NCI-H748 (cell line): ENCODE measurements at regions not wholly inside any gene's neighbourhood (a gene's known extent, or its start where the extent isn't known, plus 50 kb on each side); places are given as distances from the start of the nearest gene placed in this dataset.
"Not testable (repeated sequence)": the region's sequence is repeated elsewhere in the genome, so short reads cannot be mapped to it uniquely, and the experiment has no call there.

ENCODE experiments used
- DNase-seq: peaks from one replicate; lab custom pipeline; 2025; ENCODE audit not compliant: unreplicated experiment; lab: John Stamatoyannopoulos, UW

GRCh38 chr9:27800692-27801370 lies 227.6 kb upstream of the C9orf72 start:
- DNase-seq = no peak

- no peak for DNase-seq
Observed at GRCh38 chr9:27801545-27801944, 228.3 kb upstream of the C9orf72 start.

- DNase-seq = no peak
Observed at GRCh38 chr9:27802418-27802817, 229.1 kb upstream of the C9orf72 start.

DNA sequence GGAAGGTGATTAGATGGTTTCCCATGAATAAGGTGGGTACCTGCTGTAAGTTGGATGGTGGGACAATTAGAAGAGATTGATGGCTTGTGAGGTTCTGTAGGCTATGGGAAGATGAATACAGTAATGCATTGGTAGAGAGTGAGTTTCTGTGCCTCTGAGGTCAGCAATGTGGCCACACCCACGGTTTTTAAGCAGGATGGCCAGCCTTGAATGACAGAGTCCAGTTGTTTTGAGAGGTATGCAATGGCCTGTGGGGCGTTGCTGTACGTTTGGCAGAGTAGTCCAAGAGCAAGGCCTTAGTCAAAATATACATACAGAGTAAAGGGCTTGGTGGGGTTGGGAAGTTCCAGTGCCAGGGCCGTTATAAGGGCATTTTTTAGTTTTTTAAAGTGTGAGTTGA lies 235.6 kb upstream of the C9orf72 start:
- DNase-seq = no peak

GRCh38 chr9:27817747-27818146 lies 244.5 kb upstream of the C9orf72 start:
- DNase-seq = peak; percentile 68

DNA sequence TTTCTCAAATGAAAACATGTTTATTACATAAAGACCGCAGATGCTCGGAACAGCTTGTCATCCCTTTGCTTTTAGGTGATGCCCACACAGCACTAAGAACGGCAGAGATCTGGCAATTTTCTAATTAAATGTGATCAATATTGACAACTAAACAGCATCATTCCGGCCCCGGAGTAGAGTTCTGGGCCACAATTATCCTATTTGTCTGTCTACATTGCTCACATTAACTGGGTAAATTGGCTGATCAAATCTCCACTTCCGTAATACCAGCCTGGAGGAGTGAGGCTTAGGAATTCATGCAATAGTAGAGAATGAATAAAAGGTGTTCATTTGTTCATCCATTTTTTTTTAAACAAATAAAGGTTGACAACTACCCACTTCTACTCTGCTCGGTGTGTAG lies 245.1 kb upstream of the C9orf72 start:
- DNase-seq = peak; percentile 17

DNA sequence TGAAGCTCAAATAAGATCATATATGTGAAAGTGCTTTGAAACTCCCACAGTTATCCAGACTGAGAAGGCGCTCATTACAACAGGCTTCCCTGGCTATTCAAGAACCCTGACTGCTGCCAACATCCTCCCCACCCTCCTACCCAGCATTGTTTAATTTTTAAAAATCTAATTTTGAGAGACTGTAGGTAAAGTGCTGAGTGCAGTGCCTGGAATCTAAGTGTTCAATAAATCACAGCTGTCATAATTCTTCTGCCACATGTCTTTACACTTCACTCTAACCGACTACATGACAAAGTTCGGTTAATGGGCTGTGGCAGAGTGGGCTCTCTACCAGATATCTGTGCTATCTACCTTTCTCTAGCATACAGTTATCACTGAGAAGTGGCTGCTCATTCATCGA lies 255.6 kb upstream of the C9orf72 start:
- no peak for DNase-seq

DNA sequence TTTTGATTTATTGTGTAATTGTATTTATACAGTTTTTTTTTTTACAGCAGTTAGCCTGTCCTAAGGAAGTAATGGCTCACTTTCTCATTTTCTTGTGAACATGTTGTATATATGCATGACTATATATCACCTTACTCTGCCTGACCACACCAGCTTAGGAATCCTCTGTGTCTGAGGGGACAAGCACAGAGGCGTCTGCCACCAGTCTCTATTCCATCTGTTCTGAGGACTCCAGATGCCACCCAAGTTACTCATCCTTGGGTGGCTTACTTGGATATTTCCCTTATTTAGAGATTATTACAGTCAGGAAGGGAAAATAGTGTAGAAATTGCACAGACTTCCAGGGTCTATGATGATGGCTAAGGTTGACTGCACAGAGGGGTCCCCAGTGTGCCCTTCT lies 256.3 kb upstream of the C9orf72 start:
- DNase-seq = no peak

DNA sequence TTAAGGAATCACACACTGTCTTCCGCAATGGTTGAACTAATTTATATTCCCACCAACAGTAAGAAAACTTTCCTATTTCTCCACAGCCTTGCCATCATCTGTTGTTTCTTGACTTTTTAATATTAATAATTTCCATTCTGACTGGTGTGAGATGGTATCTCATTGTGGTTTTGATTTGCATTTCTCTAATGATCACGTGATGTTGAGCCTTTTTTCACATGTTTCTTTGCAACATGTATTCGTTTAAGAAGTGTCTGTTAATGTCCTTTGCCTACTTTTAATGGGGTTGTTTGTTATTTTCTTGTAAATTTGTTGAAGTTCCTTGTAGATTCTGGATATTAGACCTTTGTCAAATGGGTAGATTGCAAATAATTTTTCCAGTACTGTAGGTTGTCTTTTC lies 258.8 kb upstream of the C9orf72 start:
- DNase-seq = not testable (repeated sequence)

DNA sequence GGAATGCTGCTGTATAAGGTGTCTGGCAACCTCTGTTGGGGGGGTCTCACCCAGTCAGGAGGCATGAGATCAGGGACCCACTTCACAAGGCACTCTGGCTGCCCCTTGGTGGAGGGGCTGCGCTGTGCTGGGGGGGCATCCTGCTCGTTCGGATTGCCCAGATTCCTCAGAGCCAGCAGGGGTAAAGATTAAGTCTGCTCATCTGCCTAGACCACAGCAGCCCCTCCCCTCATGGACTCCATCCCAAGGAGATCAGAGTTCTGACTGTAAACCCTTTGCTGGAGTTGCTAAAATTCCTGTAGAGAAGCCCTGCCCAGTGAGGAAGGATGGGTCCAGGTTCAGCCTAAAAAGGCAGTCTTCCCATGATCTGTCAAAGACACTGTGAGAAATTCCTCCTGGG lies 262.0 kb upstream of the C9orf72 start:
- no peak for DNase-seq

GRCh38 chr9:27835746-27836145 lies 262.5 kb upstream of the C9orf72 start:
- DNase-seq = no peak

GRCh38 chr9:27836661-27837401 lies 263.6 kb upstream of the C9orf72 start:
- no peak for DNase-seq

DNA sequence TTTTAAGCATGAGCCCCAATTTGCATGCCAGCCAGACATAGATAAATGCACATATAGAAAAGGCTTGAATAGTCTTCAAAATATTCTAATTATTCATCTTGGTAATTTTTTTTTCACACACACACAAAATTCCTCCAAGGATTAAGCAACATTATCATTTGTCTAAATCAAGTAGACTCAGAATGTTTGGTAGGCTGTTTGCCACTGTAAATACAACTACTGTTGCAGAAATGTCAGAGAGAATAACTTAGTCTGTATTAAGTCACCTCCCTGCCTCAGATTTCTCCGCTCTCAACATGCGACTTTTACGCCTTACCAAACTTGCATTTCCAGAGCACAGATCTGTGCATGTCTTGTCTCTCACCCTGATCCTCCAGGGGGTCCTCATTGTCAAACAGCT lies 265.6 kb upstream of the C9orf72 start:
- no peak for DNase-seq

DNA sequence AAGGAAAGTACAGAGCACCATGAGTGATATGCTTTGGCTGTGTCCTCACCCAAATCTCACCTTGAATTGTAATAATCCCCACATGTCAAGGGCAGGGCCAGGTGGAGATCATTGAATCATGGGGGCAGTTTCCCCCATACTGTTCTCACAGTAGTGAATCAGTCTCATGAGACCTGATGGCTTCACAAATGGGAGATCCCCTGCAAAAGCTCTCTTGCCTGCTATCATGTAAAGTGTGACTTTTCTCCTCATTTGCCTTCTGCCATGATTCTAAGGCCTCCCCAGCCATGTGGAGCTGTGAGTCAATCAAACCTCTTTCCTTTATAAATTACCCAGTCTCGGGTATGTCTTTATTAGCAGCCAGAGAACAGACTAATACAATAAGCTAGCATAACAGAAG lies 266.5 kb upstream of the C9orf72 start:
- not testable (repeated sequence) for DNase-seq

DNA sequence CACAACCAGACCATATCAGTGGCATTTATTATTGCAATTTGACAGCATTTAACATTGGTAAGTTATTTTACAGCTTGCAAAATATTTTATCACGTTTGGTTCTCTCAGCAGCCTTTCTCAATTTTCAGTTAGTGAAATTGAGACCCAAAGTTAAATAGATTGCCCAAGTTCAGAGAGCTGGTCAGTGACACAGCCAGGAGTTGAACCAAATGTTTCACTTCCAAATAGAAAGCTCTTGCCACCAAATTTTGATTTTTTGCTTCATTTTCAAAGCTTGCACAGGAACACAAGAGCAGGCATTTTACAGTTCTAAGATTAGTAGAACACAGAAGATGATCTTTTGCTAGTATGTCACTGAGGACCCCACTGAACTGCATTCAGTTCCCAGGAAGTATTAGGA lies 271.5 kb upstream of the C9orf72 start:
- no peak for DNase-seq

DNA sequence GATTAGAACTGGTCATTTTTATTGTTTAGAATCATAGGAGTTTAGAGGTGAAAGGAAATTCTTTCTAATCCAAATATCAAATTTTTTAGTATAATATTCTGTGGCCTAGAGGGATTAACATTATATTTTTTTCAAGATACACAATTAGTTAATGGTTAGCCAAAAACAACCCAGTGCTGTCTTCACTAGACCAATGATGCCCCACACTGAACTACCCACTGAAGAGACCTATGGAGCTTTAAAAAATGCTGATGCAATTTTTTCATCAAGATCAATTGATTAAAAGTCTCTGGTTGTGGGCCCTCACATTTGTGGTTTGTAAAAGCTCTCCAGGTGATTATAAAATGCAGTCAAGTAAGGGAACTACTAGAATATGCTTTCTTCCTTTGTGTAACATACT lies 274.1 kb upstream of the C9orf72 start:
- no peak for DNase-seq

GRCh38 chr9:27847818-27848217 lies 274.5 kb upstream of the C9orf72 start:
- DNase-seq = peak; percentile 11

- no peak for DNase-seq
Observed at GRCh38 chr9:27848315-27848714, 275.0 kb upstream of the C9orf72 start.

DNA sequence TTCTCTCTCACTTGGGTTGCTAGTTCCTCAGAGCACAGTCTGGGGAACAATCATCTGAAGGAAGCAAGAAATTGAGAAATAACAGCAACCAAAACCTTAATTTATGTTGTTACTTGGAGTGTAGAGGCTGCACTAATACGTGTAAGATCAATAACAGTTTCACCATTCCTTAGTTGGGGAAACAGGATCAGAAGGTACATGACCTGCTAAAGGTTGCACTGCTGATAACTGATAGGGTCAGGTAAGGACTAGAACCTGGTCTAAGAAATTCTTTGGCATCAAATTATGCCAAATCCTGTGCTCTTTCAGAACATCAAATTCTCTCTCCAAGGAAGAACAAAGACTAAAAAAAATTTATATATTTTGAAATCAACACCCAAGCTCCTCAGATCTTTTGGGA lies 278.6 kb upstream of the C9orf72 start:
- DNase-seq = no peak

DNA sequence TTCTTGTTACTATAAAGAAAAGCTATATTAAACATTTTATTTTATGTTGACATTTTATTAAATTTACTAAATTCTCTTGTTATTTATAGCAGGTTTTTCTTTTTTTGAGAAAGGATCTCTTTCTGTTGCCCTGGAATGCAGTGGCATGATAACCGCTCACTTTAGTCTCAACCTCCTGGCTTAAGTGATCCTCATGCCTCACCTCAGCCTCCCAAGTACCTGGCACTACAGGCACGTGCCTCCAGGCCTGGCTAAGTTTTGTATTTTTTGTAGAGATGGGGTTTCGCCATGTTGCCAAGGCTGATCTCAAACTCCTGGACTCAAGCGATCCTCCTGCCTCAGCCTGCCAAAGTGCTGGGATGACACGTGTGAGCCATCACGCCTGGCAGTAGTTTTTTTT lies 280.2 kb upstream of the C9orf72 start:
- no peak for DNase-seq

DNA sequence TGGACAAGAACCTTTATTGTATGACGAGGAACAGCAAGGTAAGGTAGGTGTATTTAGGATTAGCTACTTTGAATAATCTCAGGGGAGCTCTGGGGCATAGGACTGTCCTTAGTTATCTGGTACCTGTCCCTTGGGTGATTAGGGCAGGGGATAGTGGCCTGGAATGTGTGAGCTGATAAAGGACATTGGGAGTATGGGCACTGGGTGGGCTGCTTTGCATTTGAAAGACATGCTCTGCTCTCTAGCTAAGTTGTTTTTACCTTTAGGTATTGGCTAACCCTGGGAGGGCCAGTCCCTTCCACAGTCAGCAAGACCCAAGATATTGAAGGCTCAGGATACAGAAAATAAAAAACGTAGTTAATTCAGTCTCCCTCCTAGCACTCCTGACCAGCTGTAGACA lies 282.8 kb upstream of the C9orf72 start:
- no peak for DNase-seq

GRCh38 chr9:27856748-27857147 lies 283.5 kb upstream of the C9orf72 start:
- DNase-seq = no peak

GRCh38 chr9:27861887-27862286 lies 288.6 kb upstream of the C9orf72 start:
- DNase-seq = no peak
